ENCODE measurements at regions not wholly inside any gene's neighbourhood (a gene's known extent, or its start where the extent isn't known, plus 50 kb on each side); places are given as distances from the start of the nearest gene placed in this dataset.
"Not testable (repeated sequence)": the region's sequence is repeated elsewhere in the genome, so short reads cannot be mapped to it uniquely, and the experiment has no call there.

DNA sequence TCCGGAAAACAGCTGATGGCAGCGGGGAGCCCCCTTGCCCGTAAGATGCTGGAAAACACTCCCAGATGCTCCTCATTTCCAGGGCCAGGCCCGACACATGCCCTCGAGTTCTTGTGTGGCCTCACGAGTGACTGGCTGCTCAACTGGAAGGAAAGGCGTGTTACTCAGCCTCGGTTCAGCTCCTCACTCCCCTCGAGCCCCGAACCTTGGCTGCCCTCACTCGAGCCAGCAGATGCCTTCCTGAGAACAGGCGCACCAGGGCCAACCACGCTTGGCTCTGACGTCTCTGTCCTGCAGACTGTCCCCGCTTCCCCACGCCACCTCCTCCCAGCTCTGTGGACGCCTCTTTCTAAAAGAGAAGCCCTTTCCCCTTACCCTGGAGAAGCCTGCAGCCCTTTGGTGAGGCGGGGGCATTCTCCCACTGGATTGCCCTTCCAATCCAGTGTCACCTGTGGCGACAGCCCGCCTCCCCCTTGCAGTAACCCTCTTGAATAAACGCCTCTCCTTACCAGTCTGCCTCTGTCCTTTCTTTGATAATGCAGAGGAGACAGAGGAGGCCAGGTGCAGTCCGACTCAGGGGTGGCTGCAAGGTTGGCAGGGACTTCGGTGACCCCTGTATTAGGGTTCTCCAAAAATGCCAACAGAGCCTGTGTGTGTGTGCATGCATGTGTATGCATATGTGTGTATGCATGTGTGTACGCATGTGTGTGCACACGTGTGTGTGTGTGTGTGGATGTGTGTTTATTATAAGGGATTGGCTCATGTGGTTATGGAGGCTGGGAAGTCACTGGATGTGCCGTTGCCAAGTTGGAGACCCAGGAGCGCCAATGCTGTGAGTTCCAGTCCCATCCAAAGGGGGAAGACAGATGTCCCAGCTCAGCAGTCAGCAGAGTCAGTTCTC is 166.3 kb downstream of the KIF26A start:
- no peak for DNase-seq

- DNase-seq: no peak
Measured at GRCh38 chr14:104305511-104306449, 167.4 kb downstream of the KIF26A start.

GRCh38 chr14:104306450-104307040 is 168.2 kb downstream of the KIF26A start:
- no peak for DNase-seq

- DNase-seq: no peak
Measured at GRCh38 chr14:104307246-104307626, 168.8 kb downstream of the KIF26A start.

GRCh38 chr14:104307627-104308401 is 169.4 kb downstream of the KIF26A start:
- no peak for DNase-seq

DNA sequence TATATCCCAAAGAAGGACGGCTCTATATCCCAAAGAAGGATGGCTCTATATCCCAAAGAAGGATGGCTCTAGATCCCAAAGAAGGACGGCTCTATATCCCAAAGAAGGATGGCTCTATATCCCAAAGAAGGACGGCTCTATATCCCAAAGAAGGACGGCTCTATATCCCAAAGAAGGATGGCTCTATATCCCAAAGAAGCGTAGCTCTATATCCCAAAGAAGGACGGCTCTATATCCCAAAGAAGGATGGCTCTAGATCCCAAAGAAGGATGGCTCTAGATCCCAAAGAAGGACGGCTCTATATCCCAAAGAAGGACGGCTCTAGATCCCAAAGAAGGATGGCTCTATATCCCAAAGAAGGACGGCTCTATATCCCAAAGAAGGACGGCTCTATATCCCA is 170.1 kb downstream of the KIF26A start:
- DNase-seq: not testable (repeated sequence)

GRCh38 chr14:104309657-104310369 is 171.4 kb downstream of the KIF26A start:
- no peak for DNase-seq

DNA sequence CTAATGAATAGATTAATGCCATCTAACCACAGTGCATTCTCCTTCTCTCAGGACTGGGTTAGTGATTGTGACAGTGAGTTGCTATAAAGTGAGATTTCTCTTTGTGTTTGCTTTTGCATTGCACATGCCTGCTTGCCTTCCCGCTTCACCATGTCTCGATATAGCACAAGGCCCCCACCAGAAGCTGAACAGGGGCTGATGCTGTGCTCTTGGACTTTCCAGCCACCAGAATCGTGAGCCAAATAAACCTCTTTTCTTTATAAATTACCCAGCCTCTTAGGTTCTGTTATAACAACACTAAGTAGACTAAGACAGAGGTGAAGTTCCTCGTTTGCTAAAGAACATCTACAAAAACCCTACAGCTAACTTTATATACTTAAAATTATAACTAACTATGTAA is 173.0 kb downstream of the KIF26A start:
- no peak for DNase-seq

- DNase-seq: no peak
Measured at GRCh38 chr14:104313674-104314073, 175.3 kb downstream of the KIF26A start.

GRCh38 chr14:104314251-104314941 is 176.0 kb downstream of the KIF26A start:
- no peak for DNase-seq

- no peak for DNase-seq
Measured at GRCh38 chr14:104315169-104315568, 176.8 kb downstream of the KIF26A start.

DNA sequence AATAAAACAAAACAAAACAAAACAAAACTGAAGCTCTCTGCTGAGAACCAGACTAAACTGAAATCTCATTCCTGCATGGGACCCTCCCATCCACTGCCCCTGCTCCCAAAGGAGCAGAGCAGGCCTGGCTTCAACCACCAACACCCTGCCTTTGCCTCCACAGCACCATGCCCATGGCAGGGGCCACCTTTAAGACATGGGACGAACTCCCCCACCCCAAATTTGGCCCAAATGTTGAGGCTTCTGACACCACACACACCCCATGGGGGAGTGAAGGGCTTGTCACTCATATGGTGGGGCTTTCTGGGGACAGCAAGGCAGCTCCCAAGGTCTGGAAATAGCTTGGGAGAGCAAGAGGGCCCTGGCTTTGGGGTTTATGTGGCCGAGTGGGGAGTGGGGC is 177.2 kb downstream of the KIF26A start:
- DNase-seq: no peak

GRCh38 chr14:104316121-104316722 is 177.8 kb downstream of the KIF26A start:
- DNase-seq: no peak

GRCh38 chr14:104316723-104317491 is 178.5 kb downstream of the KIF26A start:
- no peak for DNase-seq

DNA sequence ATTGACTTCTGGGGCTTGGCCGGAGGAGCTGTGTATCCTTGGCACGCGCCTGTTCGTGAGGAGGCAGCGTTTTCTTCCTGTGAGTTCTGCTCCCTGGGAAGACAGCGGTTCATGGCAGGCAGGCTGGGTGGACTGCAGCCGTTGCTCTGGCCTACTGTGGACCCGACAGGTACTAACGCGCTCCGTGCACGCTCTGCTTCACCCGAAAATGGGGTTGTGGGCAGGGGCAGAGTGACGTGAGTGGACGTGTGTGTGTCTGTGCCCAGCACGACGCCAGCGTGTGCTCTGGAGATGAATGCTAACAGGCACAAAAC is 179.1 kb downstream of the KIF26A start:
- DNase-seq: no peak

DNA sequence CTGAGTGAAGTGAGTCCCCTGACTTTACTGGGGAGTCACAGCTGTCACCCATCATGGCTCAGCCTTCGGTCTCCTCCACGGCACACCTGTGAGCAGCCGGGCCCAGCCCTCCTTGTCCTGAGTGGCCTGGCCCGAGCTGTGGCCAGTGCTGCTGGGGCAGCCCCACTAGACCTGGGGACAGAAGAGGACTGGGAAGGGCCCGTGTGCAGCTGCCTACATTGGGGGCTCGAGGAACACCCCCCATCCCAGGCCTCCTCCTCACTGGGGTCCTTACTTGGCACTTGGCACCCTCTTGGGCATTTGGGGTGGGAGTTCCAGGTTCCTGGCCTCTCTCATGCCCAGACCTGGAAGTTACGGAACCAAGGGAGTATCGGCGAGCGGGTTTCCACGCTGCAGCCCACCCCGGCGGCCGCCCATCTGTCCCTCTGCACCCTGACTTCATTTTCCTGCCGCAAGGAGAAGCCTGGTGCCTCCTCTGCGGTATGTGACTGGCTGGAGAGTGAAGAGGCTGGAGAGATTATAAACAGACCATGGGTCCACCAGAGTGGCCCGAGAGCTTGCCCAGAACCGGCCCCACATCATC is 179.7 kb downstream of the KIF26A start:
- DNase-seq: no peak

DNA sequence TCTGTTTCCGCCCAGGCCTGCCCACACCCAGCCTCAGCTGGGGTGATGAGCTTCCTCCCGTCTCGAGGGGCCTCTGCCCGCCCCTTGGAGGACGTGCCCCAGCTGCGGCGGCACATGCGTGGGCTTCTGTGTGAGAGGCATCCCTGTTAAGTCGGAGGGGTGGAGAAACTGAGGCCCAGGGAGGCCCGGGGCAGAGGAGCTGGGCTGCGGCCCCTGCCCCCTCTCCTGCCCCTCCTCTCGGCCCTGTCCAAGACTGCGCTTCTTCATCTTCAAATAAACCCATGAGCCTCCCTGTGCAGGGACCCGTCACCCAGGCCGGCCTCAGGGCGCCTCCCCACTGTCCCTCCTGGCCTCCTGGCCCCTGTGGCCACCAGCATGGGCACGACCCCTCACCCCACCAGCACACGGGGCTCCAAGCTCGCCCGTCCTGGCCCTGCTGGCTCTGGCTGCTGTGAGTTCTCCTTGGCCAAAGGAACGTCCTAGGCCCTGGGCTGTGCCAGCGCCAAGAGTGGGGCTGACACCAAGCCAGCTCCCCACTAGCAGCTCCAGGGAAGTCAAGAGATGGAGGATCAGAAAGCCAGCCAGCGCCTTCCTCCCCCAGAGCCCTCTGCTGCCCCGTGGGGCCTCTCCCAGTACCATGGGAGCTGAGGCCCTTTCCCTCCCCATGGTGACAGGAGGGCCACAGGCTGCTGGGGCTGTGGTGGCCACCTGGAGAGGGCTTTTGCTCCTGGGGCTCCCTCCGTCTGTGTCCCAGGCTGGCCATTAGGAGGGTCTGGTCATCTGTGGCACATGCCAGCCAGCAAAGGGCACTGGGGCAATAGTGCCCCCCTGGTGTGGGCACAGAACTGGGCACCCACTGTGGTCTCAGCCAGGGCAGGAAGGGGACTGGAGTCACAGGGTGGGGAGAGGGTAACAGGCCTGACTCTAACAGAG is 180.4 kb downstream of the KIF26A start:
- no peak for DNase-seq
